ENCODE measurements at regions not wholly inside any gene's neighbourhood (a gene's known extent, or its start where the extent isn't known, plus 50 kb on each side); places are given as distances from the start of the nearest gene placed in this dataset.

- peak in 4 of 6 experiments; percentile 56 to 65 (median 59) for TF ChIP-seq CTCF (IDR thresholded peaks at IDR 0.05)
- no peak for TF ChIP-seq POLR2A (IDR thresholded peaks at IDR 0.05)
Measured at GRCh38 chr1:58047265-58047858, 499.2 kb downstream of the OMA1 start.

Measured in Peyer's patch (tissue), 4 donors.